HEK293 (cell line): ENCODE measurements at regions not wholly inside any gene's neighbourhood (a gene's known extent, or its start where the extent isn't known, plus 50 kb on each side); places are given as distances from the start of the nearest gene placed in this dataset.

ENCODE experiments used
- CTCF ChIA-PET: fragments of 350-600 bp; formaldehyde crosslinking; extraction: SDS; loops from one replicate; lab custom pipeline; 2021; ENCODE audit warnings: antibody characterized with exemption; lab: Yijun Ruan, JAX
- POLR2A ChIA-PET: fragments of 300-600 bp; formaldehyde crosslinking; extraction: SDS; loops from one replicate; lab custom pipeline; 2020; ENCODE audit warnings: antibody characterized with exemption, inconsistent platforms; lab: Yijun Ruan, JAX
- H3K27ac ChIP-seq: fragments of 200-500 bp; sonication (Bioruptor generic); 2 replicates; pipeline ENCODE4 v1.5.1; 2014; ENCODE audit warnings: low read depth, low read length, control low read depth, inconsistent platforms; ENCODE audit errors: extremely low read depth
- H3K36me3 ChIP-seq, 2 experiments: fragments of 200-500 bp in 1 of 2; sonication (Bioruptor generic) in 1 of 2; 1 replicate in 1 of 2; 2 replicates in 1 of 2; pipeline ENCODE4 v1.5.1; 2014 to 2017; ENCODE audit warnings: inconsistent platforms in 2 of 2, low read length in 2 of 2; ENCODE audit not compliant: control insufficient read depth in 2 of 2, insufficient read depth in 1 of 2
- H3K4me1 ChIP-seq: fragments of 200-500 bp; sonication (Bioruptor generic); 2 replicates; pipeline ENCODE4 v1.5.1; 2014; ENCODE audit warnings: mild to moderate bottlenecking, low read length, inconsistent platforms; ENCODE audit not compliant: control insufficient read depth, insufficient read depth
- H3K4me3 ChIP-seq: 2 replicates; pipeline ENCODE4 v1.5.1; 2011; ENCODE audit warnings: low read depth, mild to moderate bottlenecking, control low read depth, low read length, moderate library complexity
- H3K9me3 ChIP-seq: fragments of 200-500 bp; sonication (Bioruptor generic); 2 replicates; pipeline ENCODE4 v1.5.1; 2014; ENCODE audit warnings: low read depth, low read length, inconsistent platforms; ENCODE audit not compliant: control insufficient read depth, insufficient read depth
- GLI4 ChIP-seq: fragments of 450-650 bp; formaldehyde crosslinking; IDR thresholded peaks from 2 replicates; pipeline ENCODE4 v1.5.1; 2016; ENCODE audit warnings: missing biosample characterization, missing genetic modification characterization
- HOXC10 ChIP-seq: sonication (generic); formaldehyde crosslinking; IDR thresholded peaks from 2 replicates; pipeline ENCODE4 v1.8.1; 2023; ENCODE audit warnings: mild to moderate bottlenecking, missing genetic modification reagents
- MYNN ChIP-seq: fragments of 450-650 bp; formaldehyde crosslinking; IDR thresholded peaks from 2 replicates; pipeline ENCODE4 v1.5.1; 2016; ENCODE audit warnings: missing biosample characterization, missing genetic modification characterization, borderline replicate concordance
- TRIM28 ChIP-seq: IDR thresholded peaks from 2 replicates; pipeline ENCODE4 v1.6.1; 2011; ENCODE audit warnings: low read length, control low read depth, borderline replicate concordance
- WT1 ChIP-seq: fragments of 450-650 bp; formaldehyde crosslinking; IDR thresholded peaks from 2 replicates; pipeline ENCODE4 v1.5.1; 2016; ENCODE audit warnings: missing biosample characterization, missing genetic modification characterization
- ZNF10 ChIP-seq: fragments of 450-650 bp; formaldehyde crosslinking; IDR thresholded peaks from 2 replicates; pipeline ENCODE4 v1.5.1; 2017; ENCODE audit warnings: missing biosample characterization, missing genetic modification characterization
- ZNF133 ChIP-seq: fragments of 450-650 bp; formaldehyde crosslinking; IDR thresholded peaks from 2 replicates; pipeline ENCODE4 v1.5.1; 2016; ENCODE audit warnings: missing biosample characterization, missing genetic modification characterization
- ZNF157 ChIP-seq: fragments of 450-650 bp; formaldehyde crosslinking; IDR thresholded peaks from 2 replicates; pipeline ENCODE4 v1.5.1; 2016; ENCODE audit warnings: missing biosample characterization, missing genetic modification characterization
- ZNF169 ChIP-seq: fragments of 450-650 bp; formaldehyde crosslinking; IDR thresholded peaks from 2 replicates; pipeline ENCODE4 v1.5.1; 2016; ENCODE audit warnings: missing biosample characterization, missing genetic modification characterization
- ZNF19 ChIP-seq: fragments of 450-650 bp; formaldehyde crosslinking; IDR thresholded peaks from 2 replicates; pipeline ENCODE4; 2016; ENCODE audit warnings: missing biosample characterization, missing genetic modification characterization, low read depth
- ZNF202 ChIP-seq: fragments of 450-650 bp; formaldehyde crosslinking; IDR thresholded peaks from 2 replicates; pipeline ENCODE4 v1.5.1; 2016; ENCODE audit warnings: missing biosample characterization, missing genetic modification characterization, borderline replicate concordance
- ZNF274 ChIP-seq, 2 experiments: fragments of 200-500 bp in 1 of 2; fragments of 450-650 bp in 1 of 2; sonication (Bioruptor generic) in 1 of 2; formaldehyde crosslinking in 1 of 2; IDR thresholded peaks; 2 replicates each; pipeline versions ENCODE4 v1.5.1 to v1.6.1; 2014 to 2016; ENCODE audit warnings: borderline replicate concordance in 1 of 2, inconsistent platforms in 1 of 2, low read length in 1 of 2, missing biosample characterization in 1 of 2, missing genetic modification characterization in 1 of 2
- ZNF350 ChIP-seq: fragments of 450-650 bp; formaldehyde crosslinking; IDR thresholded peaks from 2 replicates; pipeline ENCODE4 v1.5.0; 2017; ENCODE audit warnings: missing biosample characterization, mild to moderate bottlenecking, missing genetic modification characterization
- ZNF473 ChIP-seq: fragments of 450-650 bp; formaldehyde crosslinking; IDR thresholded peaks from 2 replicates; pipeline ENCODE4 v1.5.1; 2017; ENCODE audit warnings: missing biosample characterization, missing genetic modification characterization
- ZNF510 ChIP-seq: fragments of 450-650 bp; formaldehyde crosslinking; IDR thresholded peaks from 2 replicates; pipeline ENCODE4 v1.5.1; 2018; ENCODE audit warnings: mild to moderate bottlenecking, missing genetic modification characterization, missing biosample characterization; ENCODE audit not compliant: insufficient replicate concordance
- ZNF548 ChIP-seq: fragments of 450-650 bp; formaldehyde crosslinking; IDR thresholded peaks from 2 replicates; pipeline ENCODE4 v1.5.1; 2016; ENCODE audit warnings: missing biosample characterization, missing genetic modification characterization
- ZNF654 ChIP-seq: fragments of 450-650 bp; formaldehyde crosslinking; IDR thresholded peaks from 2 replicates; pipeline ENCODE4 v1.5.1; 2016; ENCODE audit warnings: low read depth, missing biosample characterization, missing genetic modification characterization
- ZNF660 ChIP-seq: fragments of 450-650 bp; IDR thresholded peaks from 2 replicates; pipeline ENCODE4 v1.5.1; 2018; ENCODE audit warnings: missing biosample characterization, mild to moderate bottlenecking, missing genetic modification characterization
- ZNF677 ChIP-seq: fragments of 450-650 bp; IDR thresholded peaks from 2 replicates; pipeline ENCODE4 v1.5.0; 2018; ENCODE audit warnings: missing biosample characterization, mild to moderate bottlenecking, missing genetic modification characterization, moderate library complexity
- ZNF707 ChIP-seq: fragments of 450-650 bp; formaldehyde crosslinking; IDR thresholded peaks from 2 replicates; pipeline ENCODE4 v1.5.1; 2016; ENCODE audit warnings: missing biosample characterization, missing genetic modification characterization
- ZXDB ChIP-seq: fragments of 450-650 bp; formaldehyde crosslinking; IDR thresholded peaks from 2 replicates; pipeline ENCODE4 v1.5.1; 2016; ENCODE audit warnings: missing biosample characterization, missing genetic modification characterization
- TF ChIP-seq, protein P1 (sequence below): fragments of 450-650 bp; formaldehyde crosslinking; IDR thresholded peaks from 2 replicates; pipeline ENCODE4 v1.5.1; 2016; ENCODE audit warnings: missing biosample characterization, missing genetic modification characterization, borderline replicate concordance
- TF ChIP-seq, protein P2 (sequence below): fragments of 450-650 bp; formaldehyde crosslinking; IDR thresholded peaks from 2 replicates; pipeline ENCODE4 v1.5.1; 2016; ENCODE audit warnings: missing biosample characterization, missing genetic modification characterization
- TF ChIP-seq, protein P3 (sequence below): fragments of 450-650 bp; formaldehyde crosslinking; IDR thresholded peaks from 2 replicates; pipeline ENCODE4; 2016; ENCODE audit warnings: missing biosample characterization, missing genetic modification characterization
- TF ChIP-seq, protein P4 (sequence below): fragments of 450-650 bp; formaldehyde crosslinking; IDR thresholded peaks from 2 replicates; pipeline ENCODE4 v1.5.1; 2017; ENCODE audit warnings: missing biosample characterization, missing genetic modification characterization
- TF ChIP-seq, protein P5 (sequence below): fragments of 450-650 bp; formaldehyde crosslinking; IDR thresholded peaks from 2 replicates; pipeline ENCODE4 v1.5.1; 2016; ENCODE audit warnings: missing biosample characterization, missing genetic modification characterization

DNA sequence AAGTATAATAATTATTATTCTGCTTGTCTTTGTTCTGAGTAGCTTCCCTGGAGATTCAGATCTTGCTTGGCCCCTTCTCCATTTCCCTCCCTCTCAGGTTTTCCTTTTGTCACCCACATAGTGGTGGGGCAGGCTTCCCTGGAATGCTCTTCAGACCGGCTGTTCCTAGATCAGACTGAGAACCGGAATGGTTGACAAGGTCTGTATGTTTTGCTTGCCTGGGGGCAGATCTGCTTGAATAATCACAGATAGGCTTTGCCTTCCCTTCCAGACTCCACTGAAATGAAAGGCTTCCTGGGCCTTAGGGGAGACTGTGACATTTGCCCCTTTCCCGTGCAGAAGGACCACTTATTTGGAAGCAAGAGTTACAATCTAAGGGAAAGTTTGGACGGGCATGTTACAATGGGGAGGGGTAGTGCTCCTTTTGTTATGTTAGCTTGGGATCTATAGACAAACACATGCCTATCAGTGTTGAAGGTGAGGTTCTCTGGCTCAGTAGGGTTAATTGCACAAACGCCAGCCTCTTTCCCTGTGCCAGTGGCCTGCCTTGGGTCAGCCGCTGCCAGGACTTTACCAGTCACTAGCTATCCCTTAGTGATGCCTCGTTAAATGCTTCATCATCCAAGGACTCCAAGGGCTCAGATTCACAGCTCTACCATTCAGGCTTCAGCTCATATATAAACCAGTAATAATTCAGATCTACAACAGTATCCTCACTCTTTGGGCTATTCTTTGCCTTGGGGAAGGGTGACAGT, 178.6 kb downstream of the SNAPC1 start:
- H3K9me3 ChIP-seq = no peaks in the 10 kb centered on the region
- TF ChIP-seq ZNF274 (IDR thresholded peaks at IDR 0.05; ENCODE audit: low read length) (no peak), ZNF274 (tag by site-specific recombination; IDR thresholded peaks at IDR 0.05; ENCODE audit: borderline replicate concordance) (no peak), ZNF19 (no peak), HOXC10 (no peak), ZXDB (no peak), ZNF169 (tag by site-specific recombination) (no peak), MYNN (tag by site-specific recombination) (no peak), GLI4 (tag by site-specific recombination) (no peak), ZNF548 (tag by site-specific recombination) (no peak), ZNF133 (tag by site-specific recombination) (no peak), ZNF350 (tag by site-specific recombination) (no peak), TRIM28 (no peak), ZNF677 (tag by site-specific recombination) (no peak), ZNF10 (tag by site-specific recombination) (no peak), ZNF654 (tag by site-specific recombination) (no peak)
- TF ChIP-seq, protein P1, sequence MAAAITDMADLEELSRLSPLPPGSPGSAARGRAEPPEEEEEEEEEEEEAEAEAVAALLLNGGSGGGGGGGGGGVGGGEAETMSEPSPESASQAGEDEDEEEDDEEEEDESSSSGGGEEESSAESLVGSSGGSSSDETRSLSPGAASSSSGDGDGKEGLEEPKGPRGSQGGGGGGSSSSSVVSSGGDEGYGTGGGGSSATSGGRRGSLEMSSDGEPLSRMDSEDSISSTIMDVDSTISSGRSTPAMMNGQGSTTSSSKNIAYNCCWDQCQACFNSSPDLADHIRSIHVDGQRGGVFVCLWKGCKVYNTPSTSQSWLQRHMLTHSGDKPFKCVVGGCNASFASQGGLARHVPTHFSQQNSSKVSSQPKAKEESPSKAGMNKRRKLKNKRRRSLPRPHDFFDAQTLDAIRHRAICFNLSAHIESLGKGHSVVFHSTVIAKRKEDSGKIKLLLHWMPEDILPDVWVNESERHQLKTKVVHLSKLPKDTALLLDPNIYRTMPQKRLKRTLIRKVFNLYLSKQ (tag by site-specific recombination) = no peak
- TF ChIP-seq, protein P2, sequence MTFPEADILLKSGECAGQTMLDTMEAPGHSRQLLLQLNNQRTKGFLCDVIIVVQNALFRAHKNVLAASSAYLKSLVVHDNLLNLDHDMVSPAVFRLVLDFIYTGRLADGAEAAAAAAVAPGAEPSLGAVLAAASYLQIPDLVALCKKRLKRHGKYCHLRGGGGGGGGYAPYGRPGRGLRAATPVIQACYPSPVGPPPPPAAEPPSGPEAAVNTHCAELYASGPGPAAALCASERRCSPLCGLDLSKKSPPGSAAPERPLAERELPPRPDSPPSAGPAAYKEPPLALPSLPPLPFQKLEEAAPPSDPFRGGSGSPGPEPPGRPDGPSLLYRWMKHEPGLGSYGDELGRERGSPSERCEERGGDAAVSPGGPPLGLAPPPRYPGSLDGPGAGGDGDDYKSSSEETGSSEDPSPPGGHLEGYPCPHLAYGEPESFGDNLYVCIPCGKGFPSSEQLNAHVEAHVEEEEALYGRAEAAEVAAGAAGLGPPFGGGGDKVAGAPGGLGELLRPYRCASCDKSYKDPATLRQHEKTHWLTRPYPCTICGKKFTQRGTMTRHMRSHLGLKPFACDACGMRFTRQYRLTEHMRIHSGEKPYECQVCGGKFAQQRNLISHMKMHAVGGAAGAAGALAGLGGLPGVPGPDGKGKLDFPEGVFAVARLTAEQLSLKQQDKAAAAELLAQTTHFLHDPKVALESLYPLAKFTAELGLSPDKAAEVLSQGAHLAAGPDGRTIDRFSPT (tag by site-specific recombination) = no peak
- TF ChIP-seq, protein P3, sequence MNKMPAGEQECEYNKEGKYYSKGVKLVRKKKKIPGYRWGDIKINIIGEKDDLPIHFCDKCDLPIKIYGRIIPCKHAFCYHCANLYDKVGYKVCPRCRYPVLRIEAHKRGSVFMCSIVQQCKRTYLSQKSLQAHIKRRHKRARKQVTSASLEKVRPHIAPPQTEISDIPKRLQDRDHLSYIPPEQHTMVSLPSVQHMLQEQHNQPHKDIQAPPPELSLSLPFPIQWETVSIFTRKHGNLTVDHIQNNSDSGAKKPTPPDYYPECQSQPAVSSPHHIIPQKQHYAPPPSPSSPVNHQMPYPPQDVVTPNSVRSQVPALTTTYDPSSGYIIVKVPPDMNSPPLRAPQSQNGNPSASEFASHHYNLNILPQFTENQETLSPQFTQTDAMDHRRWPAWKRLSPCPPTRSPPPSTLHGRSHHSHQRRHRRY (tag by site-specific recombination) = no peak
- TF ChIP-seq, protein P4, sequence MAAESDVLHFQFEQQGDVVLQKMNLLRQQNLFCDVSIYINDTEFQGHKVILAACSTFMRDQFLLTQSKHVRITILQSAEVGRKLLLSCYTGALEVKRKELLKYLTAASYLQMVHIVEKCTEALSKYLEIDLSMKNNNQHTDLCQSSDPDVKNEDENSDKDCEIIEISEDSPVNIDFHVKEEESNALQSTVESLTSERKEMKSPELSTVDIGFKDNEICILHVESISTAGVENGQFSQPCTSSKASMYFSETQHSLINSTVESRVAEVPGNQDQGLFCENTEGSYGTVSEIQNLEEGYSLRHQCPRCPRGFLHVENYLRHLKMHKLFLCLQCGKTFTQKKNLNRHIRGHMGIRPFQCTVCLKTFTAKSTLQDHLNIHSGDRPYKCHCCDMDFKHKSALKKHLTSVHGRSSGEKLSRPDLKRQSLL (tag by site-specific recombination) = no peak
- no peaks in the 10 kb centered on the region for H3K36me3 ChIP-seq
- ChIA-PET CTCF (no interaction called here), POLR2A (no interaction called here)
- H3K4me3 ChIP-seq = no peak overlapping the region
- no peaks in the 10 kb centered on the region for H3K4me1 ChIP-seq
- no peak overlapping the region for H3K27ac ChIP-seq

DNA sequence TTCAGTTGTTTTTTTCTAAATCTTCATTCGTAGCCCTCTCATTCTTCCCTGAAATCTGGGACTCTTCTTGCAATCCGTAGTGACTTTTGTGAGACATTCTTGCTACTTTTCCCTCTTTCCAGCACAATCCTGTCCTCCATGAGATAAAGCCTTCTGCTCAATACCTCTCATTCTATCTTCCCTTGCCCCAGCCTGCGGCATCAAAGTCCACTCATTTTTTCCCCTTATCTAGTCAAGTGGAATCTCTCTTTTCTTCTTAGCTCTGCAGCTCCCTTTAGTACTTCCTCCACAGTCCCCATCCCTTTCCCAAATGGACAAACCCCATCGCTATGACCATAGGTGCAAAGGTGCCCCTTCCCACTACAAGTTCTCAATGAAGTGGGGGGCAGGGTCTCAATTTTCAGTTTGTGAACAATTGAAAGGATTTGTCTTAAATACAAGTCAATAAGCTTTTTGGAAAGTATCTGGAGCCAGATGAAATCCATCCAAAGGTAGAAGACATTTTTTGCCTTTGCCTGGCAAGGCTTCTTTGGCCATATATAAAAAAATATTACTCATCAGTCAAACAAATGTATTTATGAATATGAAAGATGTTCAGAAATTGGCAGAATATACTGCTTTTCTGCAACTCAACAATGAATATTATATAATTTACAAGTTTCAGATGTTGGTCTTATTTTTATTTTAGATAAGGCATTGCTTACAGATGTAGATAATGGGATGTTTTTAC, 179.4 kb downstream of the SNAPC1 start:
- ChIA-PET POLR2A (no interaction called here), CTCF (no interaction called here)
- TF ChIP-seq ZNF510 = no peak
- no peak for TF ChIP-seq ZNF202 (tag by site-specific recombination)
- TF ChIP-seq, protein P5, sequence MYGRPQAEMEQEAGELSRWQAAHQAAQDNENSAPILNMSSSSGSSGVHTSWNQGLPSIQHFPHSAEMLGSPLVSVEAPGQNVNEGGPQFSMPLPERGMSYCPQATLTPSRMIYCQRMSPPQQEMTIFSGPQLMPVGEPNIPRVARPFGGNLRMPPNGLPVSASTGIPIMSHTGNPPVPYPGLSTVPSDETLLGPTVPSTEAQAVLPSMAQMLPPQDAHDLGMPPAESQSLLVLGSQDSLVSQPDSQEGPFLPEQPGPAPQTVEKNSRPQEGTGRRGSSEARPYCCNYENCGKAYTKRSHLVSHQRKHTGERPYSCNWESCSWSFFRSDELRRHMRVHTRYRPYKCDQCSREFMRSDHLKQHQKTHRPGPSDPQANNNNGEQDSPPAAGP (tag by site-specific recombination) = no peak
- TF ChIP-seq WT1 = no peak
- no peak for TF ChIP-seq ZNF473 (tag by site-specific recombination)
- no peak for TF ChIP-seq ZNF660 (tag by site-specific recombination)
- TF ChIP-seq, protein P1 (tag by site-specific recombination) = no peak
- TF ChIP-seq ZNF707 = no peak
- TF ChIP-seq ZNF10 (tag by site-specific recombination) = no peak
- TF ChIP-seq ZNF157 = no peak
- Histone ChIP-seq H3K4me1 (no peaks in the 10 kb centered on the region), H3K4me3 (no peak overlapping the region), H3K9me3 (no peaks in the 10 kb centered on the region), H3K27ac (no peak overlapping the region), H3K36me3 (no peaks in the 10 kb centered on the region)
